Tongue (tissue), 1 donor: ENCODE measurements at regions not wholly inside any gene's neighbourhood (a gene's known extent, or its start where the extent isn't known, plus 50 kb on each side); places are given as distances from the start of the nearest gene placed in this dataset.
"Not testable (repeated sequence)": the region's sequence is repeated elsewhere in the genome, so short reads cannot be mapped to it uniquely, and the experiment has no call there.

Source experiments
- DNase-seq: peaks from one replicate; pipeline ENCODE4 v3.0.0-alpha.2; 2015

DNA sequence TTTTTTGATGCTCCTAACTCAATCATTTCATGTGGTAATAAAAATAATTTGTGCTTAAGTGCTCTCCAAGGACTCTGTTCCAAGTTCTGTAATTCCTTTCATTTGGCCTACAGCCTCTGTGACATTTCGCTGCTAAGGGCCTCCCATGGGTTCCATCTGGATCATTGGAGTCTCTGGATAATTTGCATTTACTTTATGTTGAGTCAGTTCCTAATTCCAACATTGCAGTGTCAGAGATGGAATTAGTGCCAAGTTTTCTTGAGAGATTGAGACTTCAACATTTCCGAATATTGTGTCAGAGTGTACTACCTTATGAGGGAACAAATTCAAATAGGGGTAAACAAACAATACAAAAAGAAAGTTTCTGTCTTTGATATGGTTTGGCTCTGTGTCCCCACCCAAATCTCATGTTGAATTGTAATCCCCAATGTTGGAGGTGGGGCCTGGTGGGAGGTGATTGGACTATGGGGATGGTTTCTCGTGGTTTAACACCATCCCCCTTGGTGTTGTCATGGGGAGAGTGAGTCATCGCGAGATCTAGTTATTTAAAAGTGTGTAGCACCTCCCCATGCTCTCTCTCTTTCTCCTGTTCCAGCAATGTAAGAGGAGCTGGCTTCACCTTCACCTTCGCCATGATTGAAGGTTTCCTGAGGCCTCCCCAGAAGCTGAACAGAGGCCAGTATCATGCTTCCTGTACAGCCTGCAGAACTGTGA is 244.1 kb upstream of the TBX18 start:
- peak; percentile 56 for DNase-seq

DNA sequence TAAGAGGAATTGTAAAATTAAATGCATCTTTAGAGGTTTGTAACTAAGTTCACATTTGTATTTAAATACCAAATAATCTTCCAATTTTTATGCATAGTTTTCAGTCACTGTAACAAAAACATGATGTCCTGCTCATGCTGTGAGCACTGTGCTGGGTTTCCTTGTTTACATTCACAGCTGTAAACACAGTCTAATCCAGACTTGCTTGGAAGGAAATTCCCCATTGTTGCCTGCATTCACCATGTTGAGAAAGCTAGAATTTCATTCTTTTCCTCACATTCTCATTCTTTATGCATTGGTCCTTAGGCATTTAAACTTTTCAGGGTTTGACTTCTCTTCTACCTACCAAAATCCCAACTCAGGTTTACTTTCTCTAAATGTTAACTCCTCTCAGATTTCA is 242.0 kb upstream of the TBX18 start:
- peak; percentile 59 for DNase-seq

DNA sequence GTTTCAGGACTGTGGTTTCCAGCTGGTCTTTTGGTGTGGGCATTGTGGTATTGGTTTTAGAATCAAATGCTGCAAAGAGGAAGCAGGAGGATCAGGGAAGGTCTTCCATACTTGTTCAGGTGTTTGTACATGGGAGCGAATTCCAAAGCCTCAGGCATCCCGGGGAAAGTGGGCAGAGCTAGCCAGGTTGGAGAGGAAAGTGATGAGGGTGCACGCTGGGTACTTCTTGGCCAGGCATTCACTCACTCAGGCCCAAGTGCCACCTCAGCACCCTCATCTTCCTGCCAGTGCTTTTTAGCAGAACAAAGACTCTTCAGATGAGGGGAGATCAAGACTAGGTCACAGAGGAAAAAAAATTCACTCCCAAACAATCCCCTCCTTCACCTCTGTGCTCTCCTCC is 241.1 kb upstream of the TBX18 start:
- DNase-seq, result no peak

GRCh38 chr6:85004361-85004995 is 240.1 kb upstream of the TBX18 start:
- peak; percentile 91 for DNase-seq

GRCh38 chr6:85002847-85003246 is 238.4 kb upstream of the TBX18 start:
- no peak for DNase-seq

GRCh38 chr6:85000001-85000400 is 235.6 kb upstream of the TBX18 start:
- DNase-seq, result no peak

DNA sequence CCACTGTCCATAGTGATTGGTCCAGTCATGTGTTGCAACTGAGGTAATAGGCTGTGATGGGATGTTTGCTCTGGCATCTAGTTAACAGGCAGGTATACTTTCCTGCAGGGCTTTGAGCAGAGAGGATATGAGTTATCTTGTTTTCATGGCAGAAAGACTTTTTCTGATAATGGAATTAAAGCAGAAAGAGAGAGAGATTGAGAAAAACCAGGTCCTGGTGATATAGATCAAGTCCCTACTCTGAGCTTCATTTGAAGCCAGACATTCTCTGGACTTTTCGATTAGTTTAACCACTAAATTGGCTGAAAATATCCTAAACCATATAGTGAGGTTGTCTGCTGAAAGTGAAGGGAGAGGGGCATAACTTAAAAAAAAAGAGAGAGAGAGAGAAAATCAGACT is 233.8 kb upstream of the TBX18 start:
- no peak for DNase-seq

DNA sequence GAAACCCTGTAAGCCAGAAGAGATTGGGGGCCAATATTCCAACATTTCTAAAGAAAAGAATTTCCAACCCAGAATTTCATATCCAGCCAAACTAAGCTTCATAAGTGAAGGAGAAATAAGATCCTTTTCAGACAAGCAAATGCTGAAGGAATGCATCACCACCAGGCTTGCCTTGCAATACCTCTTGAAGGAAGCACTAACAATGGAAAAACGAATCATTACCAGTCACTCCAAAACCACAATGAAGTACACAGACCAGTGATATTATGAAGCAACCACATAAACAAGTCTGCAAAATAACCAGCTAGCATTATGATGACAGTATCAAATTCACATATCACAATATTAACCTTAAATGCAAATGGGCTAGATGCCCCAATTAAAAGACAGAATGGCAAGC is 224.4 kb upstream of the TBX18 start:
- DNase-seq, result not testable (repeated sequence)

GRCh38 chr6:84985490-84985889 is 221.1 kb upstream of the TBX18 start:
- not testable (repeated sequence) for DNase-seq

- DNase-seq, result peak; percentile 82
Measured at GRCh38 chr6:84979541-84979940, 215.1 kb upstream of the TBX18 start.

- DNase-seq, result no peak
Measured at GRCh38 chr6:84977363-84977705, 212.9 kb upstream of the TBX18 start.

DNA sequence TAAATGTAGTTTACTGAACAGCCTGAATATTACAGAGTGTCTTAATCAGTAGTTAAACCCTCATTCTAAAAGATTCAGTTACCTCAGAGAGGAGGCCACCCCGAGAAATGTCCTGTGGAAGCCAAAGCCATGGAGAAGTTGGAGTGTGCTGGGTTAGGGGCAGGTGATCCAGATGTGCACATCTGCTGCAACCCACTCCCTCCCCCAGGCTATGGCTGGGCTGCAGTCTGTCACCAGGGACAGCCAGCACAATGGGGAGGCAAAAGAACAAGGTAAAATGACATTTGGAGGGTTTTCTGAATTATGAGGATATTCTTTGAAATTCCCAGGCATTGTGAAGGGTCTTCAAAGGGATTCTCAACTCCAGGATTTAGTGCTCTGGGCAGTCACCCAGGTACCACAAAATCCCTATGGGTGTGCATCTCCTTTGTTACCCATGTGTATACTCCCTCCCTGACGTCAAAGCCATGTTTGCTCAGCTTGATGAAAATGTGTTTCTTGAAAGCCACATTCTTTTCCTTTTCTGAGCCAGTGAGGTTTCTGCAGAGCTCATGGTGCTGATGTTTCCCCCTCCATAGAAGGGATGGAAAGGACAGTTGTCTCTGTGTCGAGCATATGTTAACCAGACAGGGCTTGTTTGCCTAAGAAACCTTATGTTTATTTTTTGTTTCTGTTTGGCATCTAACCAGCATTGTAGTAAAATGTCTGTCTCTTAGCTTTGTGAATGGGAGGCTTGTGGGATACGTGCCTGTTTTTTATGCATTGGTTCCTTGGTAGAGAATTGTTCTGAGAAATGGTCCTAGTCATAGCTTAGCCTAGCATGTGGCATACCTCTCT is 212.3 kb upstream of the TBX18 start:
- DNase-seq, result peak; percentile 73

GRCh38 chr6:84975316-84975715 is 210.9 kb upstream of the TBX18 start:
- peak; percentile 53 for DNase-seq

GRCh38 chr6:84973606-84974005 is 209.2 kb upstream of the TBX18 start:
- peak; percentile 22 for DNase-seq

DNA sequence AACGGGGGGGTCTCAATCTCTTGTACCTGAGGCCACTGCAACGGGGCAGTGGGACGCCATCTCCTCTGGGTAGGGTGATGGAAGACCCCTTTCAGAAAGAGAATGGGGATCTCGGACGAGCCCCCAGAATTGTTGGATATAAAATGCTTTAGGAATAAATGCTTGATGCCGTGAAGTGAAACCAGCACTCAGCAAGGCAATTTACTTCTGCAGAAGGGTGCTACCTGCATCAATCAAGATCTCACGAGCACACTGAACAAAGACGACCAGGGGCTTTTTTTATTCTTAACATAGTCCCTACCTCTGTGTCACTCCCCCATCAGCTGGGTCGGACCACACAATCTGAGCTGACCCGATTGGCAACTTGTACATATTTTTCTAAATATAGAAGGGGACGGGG is 203.6 kb upstream of the TBX18 start:
- no peak for DNase-seq

DNA sequence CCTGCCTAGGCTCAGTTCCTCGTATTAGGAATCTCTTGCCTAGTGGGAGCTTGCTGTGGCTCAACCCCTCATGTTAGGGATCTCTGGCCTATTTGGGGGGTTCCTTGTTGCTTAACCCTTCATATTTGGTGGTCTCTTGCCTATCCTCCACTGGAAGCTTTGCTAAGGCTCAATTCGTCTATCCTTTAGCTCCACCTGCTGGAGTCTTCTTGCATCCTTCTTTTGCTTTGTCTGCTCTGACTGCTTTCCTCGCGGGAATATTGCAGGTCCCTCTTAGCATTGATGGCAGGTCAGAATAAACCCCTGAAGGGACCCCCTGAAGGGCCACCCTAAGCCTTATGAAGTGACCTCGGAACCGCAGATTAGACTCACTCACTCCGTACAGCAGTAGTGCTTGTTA is 203.0 kb upstream of the TBX18 start:
- DNase-seq, result no peak

- peak; percentile 38 for DNase-seq
Measured at GRCh38 chr6:84953111-84953755, 188.8 kb upstream of the TBX18 start.

- DNase-seq, result not testable (repeated sequence)
Measured at GRCh38 chr6:84944926-84945325, 180.5 kb upstream of the TBX18 start.

DNA sequence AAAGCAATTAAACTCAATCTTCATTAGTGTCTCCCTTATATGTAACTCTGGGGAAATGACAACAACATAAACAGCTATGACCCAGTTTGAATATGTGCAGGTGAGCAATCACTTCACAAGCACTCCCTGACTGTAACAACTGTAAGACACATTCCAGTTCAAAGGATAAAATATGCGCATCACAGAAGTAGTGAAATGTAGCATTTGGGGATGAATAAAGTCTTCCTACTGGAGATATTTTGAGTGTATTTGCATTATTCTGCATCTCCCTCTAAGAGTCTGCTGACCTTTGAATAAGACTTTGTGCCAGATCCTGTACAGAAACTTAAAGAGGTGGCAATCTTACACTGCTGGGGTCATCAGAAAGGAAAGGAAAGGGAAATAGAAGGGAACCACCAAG is 179.5 kb upstream of the TBX18 start:
- no peak for DNase-seq

GRCh38 chr6:84941609-84942008 is 177.2 kb upstream of the TBX18 start:
- DNase-seq, result not testable (repeated sequence)

- DNase-seq, result no peak
Measured at GRCh38 chr6:84929212-84929611, 164.8 kb upstream of the TBX18 start.

DNA sequence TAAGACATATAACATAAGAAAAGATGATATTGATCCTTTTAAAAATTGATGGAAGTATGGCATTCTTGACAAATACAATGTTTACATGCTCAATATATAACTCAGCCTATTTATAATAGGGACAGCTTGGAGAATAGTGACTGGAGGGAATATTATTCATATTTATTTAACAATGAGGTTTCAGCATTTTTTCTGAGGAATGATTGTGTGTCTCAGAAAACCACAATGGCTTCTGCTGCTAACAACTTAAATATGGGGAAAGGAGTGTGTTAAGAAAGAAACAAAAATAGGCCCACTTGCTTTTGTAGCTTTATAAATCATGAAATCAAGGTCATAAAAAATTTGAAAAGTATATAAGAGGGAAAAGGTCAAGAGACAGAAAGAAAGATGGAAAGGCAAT is 163.2 kb upstream of the TBX18 start:
- no peak for DNase-seq
